Middle frontal gyrus (tissue), 1 donor: ENCODE measurements at regions not wholly inside any gene's neighbourhood (a gene's known extent, or its start where the extent isn't known, plus 50 kb on each side); places are given as distances from the start of the nearest gene placed in this dataset.

Experiments
- DNase-seq: peaks from one replicate; pipeline ENCODE4 v3.0.0-alpha.2; 2015; ENCODE audit warnings: low spot score; ENCODE audit errors: extremely low spot score

GRCh38 chr11:16440136-16440535 lies 83.8 kb upstream of the SOX6 start:
- no peak for DNase-seq

- DNase-seq: no peak
Measured at GRCh38 chr11:16434036-16434435, 77.7 kb upstream of the SOX6 start.

DNA sequence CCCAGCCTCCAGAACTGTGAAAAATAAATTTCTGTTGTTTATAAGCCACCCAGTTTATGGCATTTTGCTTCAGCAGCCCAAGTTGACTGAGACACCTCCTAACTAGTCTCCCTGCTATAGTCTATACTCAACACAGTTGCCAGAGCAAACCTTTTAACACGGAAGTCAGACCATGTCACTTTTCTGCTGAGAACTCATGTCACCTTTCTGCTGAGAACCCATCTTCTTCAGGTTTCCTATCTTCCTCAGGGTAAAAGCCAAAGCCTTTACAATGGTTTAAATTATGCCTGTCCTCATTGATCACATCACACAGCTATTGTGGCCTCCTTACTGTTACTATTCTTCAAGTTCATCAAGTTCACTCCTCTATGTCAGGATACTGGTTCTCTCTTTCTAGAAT lies 74.3 kb upstream of the SOX6 start:
- no peak for DNase-seq

- no peak for DNase-seq
Measured at GRCh38 chr11:16421826-16422225, 65.5 kb upstream of the SOX6 start.

DNA sequence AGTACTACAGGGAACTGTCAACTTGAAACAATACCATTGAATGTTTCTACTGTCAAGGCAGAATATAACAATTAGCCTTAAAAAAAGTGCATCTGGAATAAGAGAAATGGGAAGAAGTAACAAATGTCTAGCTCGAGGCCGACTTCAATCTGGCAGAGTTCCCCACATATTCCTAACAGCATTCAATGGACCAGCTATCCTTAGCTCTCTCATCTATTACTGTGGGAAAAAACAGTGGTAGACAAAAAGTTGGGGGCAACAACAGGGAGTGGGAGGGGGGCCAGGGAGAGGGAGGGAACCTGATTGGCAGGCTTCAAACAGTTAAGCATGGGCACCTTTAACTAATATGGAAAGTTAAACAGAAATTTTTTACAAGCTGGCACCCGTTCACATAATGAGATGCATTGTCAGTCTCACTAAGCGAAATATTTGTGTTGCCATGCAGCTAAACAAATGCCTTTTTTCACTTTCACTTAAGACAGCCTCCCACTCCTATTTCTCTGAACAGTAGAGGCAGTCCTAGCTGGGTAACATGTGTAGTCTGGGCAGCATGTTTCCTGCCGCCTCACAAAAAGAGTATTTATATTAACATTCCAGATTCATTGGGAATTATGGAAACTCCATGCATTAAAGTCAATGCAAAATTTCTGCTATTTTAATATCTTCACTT lies 62.2 kb upstream of the SOX6 start:
- no peak for DNase-seq

- no peak for DNase-seq
Measured at GRCh38 chr11:16412525-16413172, 56.3 kb upstream of the SOX6 start.

DNA sequence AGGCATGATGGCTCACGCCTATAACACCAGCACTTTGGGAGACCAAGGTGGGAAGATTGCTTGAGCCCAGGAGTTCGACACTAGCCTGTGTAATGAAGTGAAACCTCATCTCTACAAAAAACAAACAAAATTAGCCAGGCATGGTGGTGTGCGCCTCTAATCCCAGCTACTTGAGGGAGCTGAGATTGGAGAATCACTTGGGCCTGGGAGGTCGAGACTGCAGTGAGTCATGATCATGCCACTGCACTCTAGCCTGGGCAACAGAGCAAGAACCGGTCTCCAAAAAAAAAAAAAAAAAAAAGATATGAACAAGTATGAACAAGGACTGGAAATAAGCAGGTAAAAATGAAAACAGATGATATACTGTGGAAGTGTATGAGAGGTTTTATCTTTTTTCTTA lies 54.1 kb upstream of the SOX6 start:
- no peak for DNase-seq

DNA sequence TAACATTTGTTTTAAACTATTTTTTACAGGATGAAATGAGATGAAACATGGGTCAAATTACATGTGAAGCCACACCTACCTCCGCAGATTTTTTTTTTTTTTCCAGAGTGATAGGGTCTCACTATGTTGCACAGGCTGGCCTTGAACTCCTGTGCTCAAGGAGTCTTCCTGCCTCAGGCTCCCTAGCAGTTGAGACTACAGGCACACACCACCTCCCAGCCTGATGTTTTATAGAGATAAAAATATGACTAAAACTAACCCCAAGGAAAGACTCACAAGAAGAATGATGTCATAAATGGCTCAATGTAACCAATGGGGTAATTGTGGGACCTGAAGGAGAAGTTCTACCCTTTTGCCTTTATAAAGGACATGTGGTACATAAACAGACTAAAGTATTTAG lies 52.3 kb upstream of the SOX6 start:
- no peak for DNase-seq

GRCh38 chr11:16406226-16406625 lies 49.9 kb upstream of the SOX6 start:
- no peak for DNase-seq
